Neural cell (in vitro differentiated cells): ENCODE measurements at regions not wholly inside any gene's neighbourhood (a gene's known extent, or its start where the extent isn't known, plus 50 kb on each side); places are given as distances from the start of the nearest gene placed in this dataset.
A peak's percentile ranks its signal among the peaks of the same experiment; 100 is the strongest.

Experiments
- H2AFZ ChIP-seq: fragments of 200-600, 300-800 bp; sonication (generic), shearing (Covaris generic); 2 replicates; pipeline ENCODE4 v1.6.0; 2014; ENCODE audit warnings: low read depth, mild to moderate bottlenecking, antibody characterized with exemption, low read length, moderate library complexity
- H3F3A ChIP-seq: fragments of 200-600 bp; shearing (Covaris generic); 2 replicates; pipeline ENCODE4 v1.6.1; 2016; ENCODE audit warnings: mild to moderate bottlenecking, moderate library complexity, mixed read lengths, antibody characterized with exemption, low read length; ENCODE audit not compliant: insufficient read depth, poor library complexity, severe bottlenecking
- H3K27ac ChIP-seq: fragments of 200-600, 300-800 bp; sonication (generic), shearing (Covaris generic); 2 replicates; pipeline ENCODE4 v1.5.1; 2014; ENCODE audit warnings: mild to moderate bottlenecking, low read length, moderate library complexity
- H3K27me3 ChIP-seq: fragments of 300-800, 200-600 bp; sonication (generic), shearing (Covaris generic); 2 replicates; pipeline ENCODE4 v1.6.0; 2014; ENCODE audit warnings: mild to moderate bottlenecking, low read depth, low read length, moderate library complexity; ENCODE audit not compliant: insufficient read depth
- H3K36me3 ChIP-seq: fragments of 300-800, 200-600 bp; sonication (generic), shearing (Covaris generic); 2 replicates; pipeline ENCODE4 v1.5.1; 2014; ENCODE audit warnings: mild to moderate bottlenecking, antibody characterized with exemption, low read length, moderate library complexity; ENCODE audit not compliant: insufficient read depth
- H3K4me2 ChIP-seq: fragments of 300-800, 200-600 bp; sonication (generic), shearing (Covaris generic); 2 replicates; pipeline ENCODE4 v1.6.0; 2014; ENCODE audit warnings: mild to moderate bottlenecking, low read length
- H3K4me3 ChIP-seq: fragments of 300-800, 200-600 bp; sonication (generic), shearing (Covaris generic); 2 replicates; pipeline ENCODE4 v1.5.1; 2014; ENCODE audit warnings: mild to moderate bottlenecking, low read length, moderate library complexity
- H3K79me2 ChIP-seq: fragments of 200-600 bp; shearing (Covaris generic); replicated peaks from 2 replicates; pipeline ENCODE4 v1.6.0; 2014; ENCODE audit warnings: mild to moderate bottlenecking, low read length, moderate library complexity; ENCODE audit not compliant: insufficient read depth
- H3K9ac ChIP-seq: fragments of 300-800, 200-600 bp; sonication (generic), shearing (Covaris generic); 2 replicates; pipeline ENCODE4 v1.6.1; 2016; ENCODE audit warnings: mild to moderate bottlenecking, low read length, mixed read lengths
- H3K9me2 ChIP-seq: fragments of 200-600 bp; shearing (Covaris generic); 2 replicates; pipeline ENCODE4 v1.6.1; 2016; ENCODE audit warnings: mild to moderate bottlenecking, low read length, mixed read lengths; ENCODE audit not compliant: insufficient read depth
- H3K9me3 ChIP-seq: fragments of 200-600, 300-800 bp; sonication (generic), shearing (Covaris generic); 2 replicates; pipeline ENCODE4 v1.6.1; 2016; ENCODE audit warnings: mild to moderate bottlenecking, mixed run types, low read length, moderate library complexity, mixed read lengths
- H4K20me1 ChIP-seq: fragments of 200-600 bp; shearing (Covaris generic); 2 replicates; pipeline ENCODE4 v1.6.1; 2016; ENCODE audit warnings: mild to moderate bottlenecking, mixed run types; ENCODE audit not compliant: insufficient read depth
- EP300 ChIP-seq: fragments of 450-650 bp; conservative IDR thresholded peaks from 2 replicates; pipeline ENCODE4 v1.6.1; 2014; ENCODE audit warnings: antibody characterized with exemption, mild to moderate bottlenecking, moderate library complexity; ENCODE audit not compliant: poor library complexity, severe bottlenecking
- EZH2 ChIP-seq: fragments of 200-600, 300-800 bp; shearing (Covaris generic), sonication (generic); IDR thresholded peaks from 2 replicates; pipeline ENCODE4 v1.6.1; 2014; ENCODE audit warnings: antibody characterized with exemption, low read length, borderline replicate concordance, mild to moderate bottlenecking; ENCODE audit not compliant: insufficient read depth, poor library complexity, severe bottlenecking
- MXI1 ChIP-seq: fragments of 450-650 bp; conservative IDR thresholded peaks from 2 replicates; pipeline ENCODE4 v1.6.1; 2014; ENCODE audit warnings: antibody characterized with exemption, mild to moderate bottlenecking; ENCODE audit not compliant: poor library complexity, severe bottlenecking
- POLR2AphosphoS5 ChIP-seq: IDR thresholded peaks from 2 replicates; pipeline ENCODE4 v1.6.1; 2012
- RAD21 ChIP-seq: fragments of 450-650 bp; conservative IDR thresholded peaks from 2 replicates; pipeline ENCODE4 v1.6.1; 2014; ENCODE audit warnings: antibody characterized with exemption, mild to moderate bottlenecking, moderate library complexity
- SMC3 ChIP-seq: fragments of 450-650 bp; conservative IDR thresholded peaks from 2 replicates; pipeline ENCODE4 v1.6.1; 2014; ENCODE audit warnings: antibody characterized with exemption, mild to moderate bottlenecking, moderate library complexity; ENCODE audit not compliant: poor library complexity
- TAF1 ChIP-seq: IDR thresholded peaks from 2 replicates; pipeline ENCODE4 v1.6.1; 2012; ENCODE audit warnings: low read depth
- TF ChIP-seq, protein P1 (sequence below): fragments of 450-650 bp; IDR thresholded peaks from 2 replicates; pipeline ENCODE4 v1.5.1; 2014; ENCODE audit warnings: antibody characterized with exemption, mild to moderate bottlenecking, moderate library complexity; ENCODE audit not compliant: poor library complexity, severe bottlenecking
- TF ChIP-seq, protein P2 (sequence below): IDR thresholded peaks from 2 replicates; pipeline ENCODE4 v1.6.1; 2012; ENCODE audit warnings: borderline replicate concordance

DNA sequence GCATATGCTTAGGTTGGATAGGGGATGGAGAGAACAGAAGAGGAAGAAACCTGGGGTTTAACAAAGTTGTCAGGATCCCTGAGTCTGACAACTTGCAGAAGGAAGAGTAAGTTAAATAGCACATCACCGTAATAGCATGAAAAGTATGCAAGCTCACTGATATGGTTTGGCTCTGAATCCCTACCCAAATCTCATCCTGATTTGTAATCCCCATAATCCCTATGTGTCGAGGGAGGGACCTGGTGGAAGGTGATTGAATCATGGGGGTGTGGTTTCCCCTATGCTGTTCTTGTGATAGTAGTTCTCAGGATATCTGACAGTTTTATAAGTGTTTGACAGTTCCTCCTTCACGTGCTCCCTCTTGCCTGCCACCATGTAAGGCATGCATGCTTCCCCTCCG, 193.3 kb downstream of the PSAT1 start:
- H3K4me3 ChIP-seq: no peak overlapping the region
- no peak overlapping the region for H3K4me2 ChIP-seq
- no peaks in the 10 kb centered on the region for H3F3A ChIP-seq
- H3K27me3 ChIP-seq: no peaks in the 10 kb centered on the region
- no peaks in the 10 kb centered on the region for H3K36me3 ChIP-seq
- H3K9me2 ChIP-seq: no peaks in the 10 kb centered on the region
- H3K79me2 ChIP-seq: no peaks in the 10 kb centered on the region
- TF ChIP-seq, protein P1, sequence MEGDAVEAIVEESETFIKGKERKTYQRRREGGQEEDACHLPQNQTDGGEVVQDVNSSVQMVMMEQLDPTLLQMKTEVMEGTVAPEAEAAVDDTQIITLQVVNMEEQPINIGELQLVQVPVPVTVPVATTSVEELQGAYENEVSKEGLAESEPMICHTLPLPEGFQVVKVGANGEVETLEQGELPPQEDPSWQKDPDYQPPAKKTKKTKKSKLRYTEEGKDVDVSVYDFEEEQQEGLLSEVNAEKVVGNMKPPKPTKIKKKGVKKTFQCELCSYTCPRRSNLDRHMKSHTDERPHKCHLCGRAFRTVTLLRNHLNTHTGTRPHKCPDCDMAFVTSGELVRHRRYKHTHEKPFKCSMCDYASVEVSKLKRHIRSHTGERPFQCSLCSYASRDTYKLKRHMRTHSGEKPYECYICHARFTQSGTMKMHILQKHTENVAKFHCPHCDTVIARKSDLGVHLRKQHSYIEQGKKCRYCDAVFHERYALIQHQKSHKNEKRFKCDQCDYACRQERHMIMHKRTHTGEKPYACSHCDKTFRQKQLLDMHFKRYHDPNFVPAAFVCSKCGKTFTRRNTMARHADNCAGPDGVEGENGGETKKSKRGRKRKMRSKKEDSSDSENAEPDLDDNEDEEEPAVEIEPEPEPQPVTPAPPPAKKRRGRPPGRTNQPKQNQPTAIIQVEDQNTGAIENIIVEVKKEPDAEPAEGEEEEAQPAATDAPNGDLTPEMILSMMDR: no peak
- TF ChIP-seq, protein P2, sequence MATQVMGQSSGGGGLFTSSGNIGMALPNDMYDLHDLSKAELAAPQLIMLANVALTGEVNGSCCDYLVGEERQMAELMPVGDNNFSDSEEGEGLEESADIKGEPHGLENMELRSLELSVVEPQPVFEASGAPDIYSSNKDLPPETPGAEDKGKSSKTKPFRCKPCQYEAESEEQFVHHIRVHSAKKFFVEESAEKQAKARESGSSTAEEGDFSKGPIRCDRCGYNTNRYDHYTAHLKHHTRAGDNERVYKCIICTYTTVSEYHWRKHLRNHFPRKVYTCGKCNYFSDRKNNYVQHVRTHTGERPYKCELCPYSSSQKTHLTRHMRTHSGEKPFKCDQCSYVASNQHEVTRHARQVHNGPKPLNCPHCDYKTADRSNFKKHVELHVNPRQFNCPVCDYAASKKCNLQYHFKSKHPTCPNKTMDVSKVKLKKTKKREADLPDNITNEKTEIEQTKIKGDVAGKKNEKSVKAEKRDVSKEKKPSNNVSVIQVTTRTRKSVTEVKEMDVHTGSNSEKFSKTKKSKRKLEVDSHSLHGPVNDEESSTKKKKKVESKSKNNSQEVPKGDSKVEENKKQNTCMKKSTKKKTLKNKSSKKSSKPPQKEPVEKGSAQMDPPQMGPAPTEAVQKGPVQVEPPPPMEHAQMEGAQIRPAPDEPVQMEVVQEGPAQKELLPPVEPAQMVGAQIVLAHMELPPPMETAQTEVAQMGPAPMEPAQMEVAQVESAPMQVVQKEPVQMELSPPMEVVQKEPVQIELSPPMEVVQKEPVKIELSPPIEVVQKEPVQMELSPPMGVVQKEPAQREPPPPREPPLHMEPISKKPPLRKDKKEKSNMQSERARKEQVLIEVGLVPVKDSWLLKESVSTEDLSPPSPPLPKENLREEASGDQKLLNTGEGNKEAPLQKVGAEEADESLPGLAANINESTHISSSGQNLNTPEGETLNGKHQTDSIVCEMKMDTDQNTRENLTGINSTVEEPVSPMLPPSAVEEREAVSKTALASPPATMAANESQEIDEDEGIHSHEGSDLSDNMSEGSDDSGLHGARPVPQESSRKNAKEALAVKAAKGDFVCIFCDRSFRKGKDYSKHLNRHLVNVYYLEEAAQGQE: no peak
- TF ChIP-seq MXI1 (no peak), POLR2AphosphoS5 (no peak), EP300 (no peak), RAD21 (no peak), SMC3 (no peak), EZH2 (no peak), TAF1 (no peak)
- no peak overlapping the region for H2AFZ ChIP-seq
- H3K27ac ChIP-seq: no peak overlapping the region
- no peaks in the 10 kb centered on the region for H4K20me1 ChIP-seq
- H3K9ac ChIP-seq: no peak overlapping the region
- no peaks in the 10 kb centered on the region for H3K9me3 ChIP-seq

GRCh38 chr9:78491402-78491801, 194.5 kb downstream of the PSAT1 start:
- Histone ChIP-seq H3K9ac (no peak overlapping the region), H3K27me3 (no peaks in the 10 kb centered on the region), H4K20me1 (no peaks in the 10 kb centered on the region), H3K9me3 (no peaks in the 10 kb centered on the region), H3K9me2 (no peaks in the 10 kb centered on the region), H3K36me3 (no peaks in the 10 kb centered on the region), H3F3A (no peaks in the 10 kb centered on the region), H3K79me2 (no peaks in the 10 kb centered on the region), H3K4me2 (no peak overlapping the region), H3K27ac (no peak overlapping the region), H2AFZ (no peak overlapping the region), H3K4me3 (peak overlapping the region; percentile 25)
- no peak for TF ChIP-seq EZH2
- TF ChIP-seq MXI1: no peak
- TF ChIP-seq EP300: peak; percentile 86
- TF ChIP-seq, protein P2: no peak
- TF ChIP-seq POLR2AphosphoS5: peak; percentile 79
- TF ChIP-seq, protein P1: no peak
